ENCODE measurements at regions not wholly inside any gene's neighbourhood (a gene's known extent, or its start where the extent isn't known, plus 50 kb on each side); places are given as distances from the start of the nearest gene placed in this dataset.

- Mint-ChIP-seq H3K4me1 (peaks cover 29% of the 10 kb centered on the region), H3K27ac (no peak overlapping the region), H3K27me3 (ENCODE audit: low read depth) (no peaks in the 10 kb centered on the region), H3K36me3 (peaks cover 15% of the 10 kb centered on the region), H3K4me3 (no peak overlapping the region), H3K9me3 (peaks cover 5% of the 10 kb centered on the region; the same call in 1 of the 2 replicates)
- DNase-seq (ENCODE audit: low spot score) (no peak), ATAC-seq (no peak)
- TF ChIP-seq MYBL2 (CRISPR knock-in tag; IDR thresholded peaks at IDR 0.05) (no peak), NFYB (CRISPR knock-in tag; conservative IDR thresholded peaks at IDR 0.05; ENCODE audit: low read depth) (no peak), ESRRA (CRISPR knock-in tag; IDR thresholded peaks at IDR 0.05; ENCODE audit: borderline replicate concordance) (no peak), ZNF671 (CRISPR knock-in tag; IDR thresholded peaks at IDR 0.05) (no peak), ZBTB21 (CRISPR knock-in tag; IDR thresholded peaks at IDR 0.05; ENCODE audit: borderline replicate concordance) (no peak)
- CTCF ChIA-PET, result no interaction called here
- POLR2A ChIA-PET, result no interaction called here
These were observed 114.9 kb downstream of the GLI2 start for GRCh38 chr2:120850551-120850950.

GRCh38 chr2:120851116-120851773 is 115.6 kb downstream of the GLI2 start:
- Mint-ChIP-seq H3K36me3 (peaks cover 15% of the 10 kb centered on the region), H3K4me1 (peaks cover 29% of the 10 kb centered on the region), H3K27me3 (ENCODE audit: low read depth) (no peaks in the 10 kb centered on the region), H3K27ac (peak overlapping the region; percentile 78), H3K9me3 (peaks cover 5% of the 10 kb centered on the region; the same call in 1 of the 2 replicates), H3K4me3 (no peak overlapping the region)
- DNase-seq (ENCODE audit: low spot score), result no peak
- CTCF ChIA-PET, result interaction anchor here (1.3 kb wide), 1 partner anchor 34 kb away, joined by 3 read pairs; no protein-coding TSS in a partner anchor
- ATAC-seq, result no peak
- POLR2A ChIA-PET, result no interaction called here
- TF ChIP-seq SP1 (CRISPR knock-in tag; conservative IDR thresholded peaks at IDR 0.05), result no peak
- TF ChIP-seq SMAD4 (CRISPR knock-in tag; IDR thresholded peaks at IDR 0.05), result no peak
- no peak for TF ChIP-seq TP53 (CRISPR knock-in tag; IDR thresholded peaks at IDR 0.05)
- no peak for TF ChIP-seq FOXP4 (CRISPR knock-in tag; IDR thresholded peaks at IDR 0.05)
- TF ChIP-seq ATF3 (CRISPR knock-in tag; conservative IDR thresholded peaks at IDR 0.05), result no peak
- TF ChIP-seq ZNF121 (CRISPR knock-in tag; IDR thresholded peaks at IDR 0.05), result no peak

GRCh38 chr2:120852200-120852815 is 116.6 kb downstream of the GLI2 start:
- Mint-ChIP-seq H3K9me3 (peaks cover 5% of the 10 kb centered on the region; the same call in 1 of the 2 replicates), H3K27ac (0 out of 2 replicates have a peak overlapping the region, but pooled peaks have one; percentile 81), H3K27me3 (ENCODE audit: low read depth) (no peaks in the 10 kb centered on the region), H3K4me3 (no peak overlapping the region), H3K4me1 (peaks cover 27% of the 10 kb centered on the region), H3K36me3 (peaks cover 15% of the 10 kb centered on the region)
- ChIA-PET POLR2A (no interaction called here), CTCF (interaction anchor here (1.3 to 2.0 kb wide), 2 partner anchors 33 to 50 kb away, joined by 3 to 4 read pairs; no protein-coding TSS in a partner anchor)
- DNase-seq (ENCODE audit: low spot score), result no peak
- ATAC-seq, result no peak
- TF ChIP-seq TCF7 (CRISPR knock-in tag; IDR thresholded peaks at IDR 0.05; ENCODE audit: low read depth) (no peak), E2F5 (CRISPR knock-in tag; IDR thresholded peaks at IDR 0.05) (no peak), ZNF396 (CRISPR knock-in tag; IDR thresholded peaks at IDR 0.05; ENCODE audit: borderline replicate concordance) (no peak), ERG (CRISPR knock-in tag; IDR thresholded peaks at IDR 0.05) (no peak), HMGA2 (CRISPR knock-in tag; IDR thresholded peaks at IDR 0.05) (no peak), ETV6 (CRISPR knock-in tag; IDR thresholded peaks at IDR 0.05) (no peak), GABPB1 (CRISPR knock-in tag; IDR thresholded peaks at IDR 0.05) (no peak), OVOL2 (CRISPR knock-in tag; IDR thresholded peaks at IDR 0.05; ENCODE audit: borderline replicate concordance) (no peak), TP53 (CRISPR knock-in tag; IDR thresholded peaks at IDR 0.05) (no peak), NFATC4 (CRISPR knock-in tag; IDR thresholded peaks at IDR 0.05) (no peak), FOXP4 (CRISPR knock-in tag; IDR thresholded peaks at IDR 0.05) (no peak), ATF3 (CRISPR knock-in tag; conservative IDR thresholded peaks at IDR 0.05) (no peak), AR (CRISPR knock-in tag; IDR thresholded peaks at IDR 0.05) (no peak), PRRX2 (CRISPR knock-in tag; IDR thresholded peaks at IDR 0.05) (no peak)
